ENCODE measurements at regions not wholly inside any gene's neighbourhood (a gene's known extent, or its start where the extent isn't known, plus 50 kb on each side); places are given as distances from the start of the nearest gene placed in this dataset.
A peak's percentile ranks its signal among the peaks of the same experiment; 100 is the strongest.

- no peak for DNase-seq (ENCODE audit: low read depth)
- no peak for TF ChIP-seq CTCF (conservative IDR thresholded peaks at IDR 0.05; ENCODE audit: control insufficient read depth, insufficient read depth, low read depth, low read length)
- no peak overlapping the region for H3K4me3 ChIP-seq (ENCODE audit: control insufficient read depth, low read depth, low read length)
These were observed 253.4 kb upstream of the ANKH start for GRCh38 chr5:15124871-15125568.

DNA sequence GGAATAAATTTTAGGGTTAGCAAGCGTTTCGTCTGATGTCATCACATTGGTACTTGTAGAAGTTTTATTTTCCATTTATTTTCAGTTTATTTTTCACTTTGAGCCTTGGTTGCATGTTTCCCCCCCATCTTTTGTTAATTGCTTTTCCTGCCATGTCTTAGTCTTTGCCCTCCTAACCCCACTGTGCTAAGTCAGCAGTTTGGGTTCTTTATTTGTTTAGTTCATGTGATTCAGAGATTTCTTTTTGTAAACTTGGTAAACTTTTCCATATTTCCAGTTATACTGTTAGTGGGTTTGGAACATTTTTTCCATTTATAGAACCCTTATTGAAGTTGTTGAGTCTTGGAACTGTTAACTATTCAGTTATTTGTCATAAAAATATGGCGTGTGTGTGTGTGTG lies 252.9 kb upstream of the ANKH start:
- H3K4me3 ChIP-seq (ENCODE audit: control insufficient read depth, low read depth, low read length), result no peak overlapping the region
- no peak for DNase-seq (ENCODE audit: low read depth)
- TF ChIP-seq CTCF (conservative IDR thresholded peaks at IDR 0.05; ENCODE audit: control insufficient read depth, insufficient read depth, low read depth, low read length), result no peak

DNA sequence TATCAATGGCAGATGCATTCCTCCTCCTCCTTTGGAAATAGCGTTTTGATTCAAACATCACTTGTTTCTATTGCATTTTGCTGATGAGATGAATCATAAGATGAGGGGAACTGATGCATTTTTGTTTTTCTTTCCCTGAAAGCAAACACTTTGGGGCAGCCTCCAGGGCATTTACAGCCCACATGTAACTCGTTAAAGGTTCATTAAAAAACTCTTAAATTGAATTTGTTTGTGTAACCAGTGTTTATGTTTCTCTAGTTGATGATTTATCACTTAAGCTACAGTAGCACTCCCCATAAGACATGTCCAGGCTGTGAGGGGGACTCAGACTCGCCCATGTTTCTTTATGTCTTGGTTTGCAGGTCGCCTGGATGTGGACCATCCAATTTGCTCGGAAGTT lies 246.1 kb upstream of the ANKH start:
- no peak for DNase-seq (ENCODE audit: low read depth)
- no peak for TF ChIP-seq CTCF (conservative IDR thresholded peaks at IDR 0.05; ENCODE audit: control insufficient read depth, insufficient read depth, low read depth, low read length)
- no peak overlapping the region for H3K4me3 ChIP-seq (ENCODE audit: control insufficient read depth, low read depth, low read length)

DNA sequence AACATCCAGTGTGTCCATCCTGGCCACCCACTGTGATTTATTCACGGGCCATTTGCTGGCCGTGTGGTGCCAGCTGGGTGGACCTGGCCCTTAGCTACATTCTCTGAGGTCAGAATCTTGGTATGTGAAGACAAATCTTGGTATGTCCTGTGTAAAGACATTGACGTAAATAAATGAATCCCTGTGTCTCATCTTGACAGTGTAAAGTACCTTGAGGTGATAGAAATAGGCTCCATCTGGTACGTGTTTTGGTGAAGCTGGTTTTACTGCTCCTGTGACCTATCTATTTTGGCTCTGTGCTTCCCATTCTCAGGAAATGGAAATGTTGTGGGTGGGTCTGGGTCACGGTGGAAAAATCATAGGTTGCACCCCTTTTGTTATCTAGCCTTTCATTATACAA lies 245.4 kb upstream of the ANKH start:
- H3K4me3 ChIP-seq (ENCODE audit: control insufficient read depth, low read depth, low read length), result no peak overlapping the region
- no peak for TF ChIP-seq CTCF (conservative IDR thresholded peaks at IDR 0.05; ENCODE audit: control insufficient read depth, insufficient read depth, low read depth, low read length)
- DNase-seq (ENCODE audit: low read depth), result no peak

- DNase-seq (ENCODE audit: low read depth), result no peak
- TF ChIP-seq CTCF (conservative IDR thresholded peaks at IDR 0.05; ENCODE audit: control insufficient read depth, insufficient read depth, low read depth, low read length), result no peak
- no peak overlapping the region for H3K4me3 ChIP-seq (ENCODE audit: control insufficient read depth, low read depth, low read length)
These were observed 235.1 kb upstream of the ANKH start for GRCh38 chr5:15106530-15107283.

DNA sequence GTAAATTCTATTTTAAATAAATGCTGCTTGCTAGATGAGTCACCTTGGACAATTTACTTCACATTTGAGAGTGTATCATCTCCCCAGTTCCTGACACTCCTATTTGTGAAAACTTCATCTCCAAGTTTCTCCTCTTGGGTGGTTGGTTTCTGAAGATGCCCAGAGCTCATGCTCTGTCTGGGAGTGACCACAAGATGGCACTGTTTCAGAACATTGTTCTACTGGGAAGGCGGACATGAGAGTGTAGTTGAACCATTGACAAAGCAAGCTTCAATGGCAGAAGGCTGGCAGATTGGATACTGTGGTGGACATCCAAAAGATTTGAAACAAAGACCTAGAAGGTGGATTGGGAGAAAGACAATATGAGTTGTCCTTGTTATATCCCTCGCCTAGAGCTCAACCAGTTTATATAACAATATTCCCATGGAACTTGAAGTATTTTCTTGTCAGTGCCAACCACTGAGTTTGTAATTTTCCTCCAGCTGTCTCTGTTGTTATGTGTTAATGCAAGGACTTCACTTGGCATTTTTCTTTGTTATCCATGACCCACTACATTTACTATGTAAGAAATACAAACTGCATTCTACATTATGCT lies 234.3 kb upstream of the ANKH start:
- no peak overlapping the region for H3K4me3 ChIP-seq (ENCODE audit: control insufficient read depth, low read depth, low read length)
- TF ChIP-seq CTCF (conservative IDR thresholded peaks at IDR 0.05; ENCODE audit: control insufficient read depth, insufficient read depth, low read depth, low read length), result peak; percentile 80
- DNase-seq (ENCODE audit: low read depth), result peak; percentile 61

All from fibroblast of mammary gland (primary cell).